Parathyroid adenoma (tissue), 2 donors: ENCODE measurements at regions not wholly inside any gene's neighbourhood (a gene's known extent, or its start where the extent isn't known, plus 50 kb on each side); places are given as distances from the start of the nearest gene placed in this dataset.
"Not testable (repeated sequence)": the region's sequence is repeated elsewhere in the genome, so short reads cannot be mapped to it uniquely, and the experiment has no call there.

Source experiments
- H2AFZ ChIP-seq: fragments of 300-600 bp; sonication (generic); one replicate; pipeline ENCODE4 v1.7.0; 2017; ENCODE audit warnings: antibody characterized with exemption, mild to moderate bottlenecking
- H3K27ac ChIP-seq: fragments of 300-600 bp; sonication (generic); one replicate; pipeline ENCODE4 v1.7.0; 2017
- H3K27me3 ChIP-seq: fragments of 300-600 bp; sonication (generic); one replicate; pipeline ENCODE4 v1.7.0; 2017; ENCODE audit warnings: low read length; ENCODE audit not compliant: control insufficient read depth, insufficient read depth
- H3K36me3 ChIP-seq: fragments of 300-600 bp; sonication (generic); one replicate; pipeline ENCODE4 v1.7.0; 2017; ENCODE audit warnings: low read length; ENCODE audit not compliant: control insufficient read depth, insufficient read depth
- H3K4me1 ChIP-seq: fragments of 300-600 bp; sonication (generic); one replicate; pipeline ENCODE4 v1.7.0; 2017; ENCODE audit warnings: control low read depth
- H3K4me2 ChIP-seq: fragments of 300-600 bp; sonication (generic); one replicate; pipeline ENCODE4 v1.7.0; 2017; ENCODE audit warnings: low read length
- H3K4me3 ChIP-seq: fragments of 300-600 bp; sonication (generic); one replicate; pipeline ENCODE4 v1.7.0; 2017; ENCODE audit warnings: low read depth, low read length
- H3K79me2 ChIP-seq: fragments of 300-600 bp; sonication (generic); one replicate; pipeline ENCODE4 v1.7.0; 2017; ENCODE audit warnings: control low read depth
- H3K9ac ChIP-seq: fragments of 300-600 bp; sonication (generic); one replicate; pipeline ENCODE4 v1.7.0; 2017; ENCODE audit warnings: mild to moderate bottlenecking
- H3K9me3 ChIP-seq: fragments of 300-600 bp; sonication (generic); one replicate; pipeline ENCODE4 v1.7.0; 2017; ENCODE audit warnings: low read length; ENCODE audit not compliant: control insufficient read depth
- CTCF ChIP-seq: fragments of 300-600 bp; sonication (generic); IDR thresholded peaks from one replicate; pipeline ENCODE4 v1.7.0; 2017; ENCODE audit warnings: antibody characterized with exemption, mild to moderate bottlenecking
- donor health status: primary hyperparathyroidism.

- H3K36me3 ChIP-seq: no peaks in the 10 kb centered on the region
- no peak overlapping the region for H3K9ac ChIP-seq
- H3K4me3 ChIP-seq: no peak overlapping the region
- no peak overlapping the region for H2AFZ ChIP-seq
- H3K79me2 ChIP-seq: no peaks in the 10 kb centered on the region
- H3K4me2 ChIP-seq: no peak overlapping the region
- no peak overlapping the region for H3K27ac ChIP-seq
- H3K27me3 ChIP-seq: no peaks in the 10 kb centered on the region
- H3K4me1 ChIP-seq: no peaks in the 10 kb centered on the region
- no peaks in the 10 kb centered on the region for H3K9me3 ChIP-seq
- TF ChIP-seq CTCF: no peak
Observed at GRCh38 chr9:36499174-36499890, 73.4 kb upstream of the MELK start.

GRCh38 chr9:36493564-36493963, 79.1 kb upstream of the MELK start:
- not testable (repeated sequence) for H3K4me1 ChIP-seq, H3K27me3 ChIP-seq, H3K9ac ChIP-seq, H3K4me3 ChIP-seq, H3K79me2 ChIP-seq, H3K27ac ChIP-seq, H3K4me2 ChIP-seq, H3K9me3 ChIP-seq, H3K36me3 ChIP-seq, H2AFZ ChIP-seq

GRCh38 chr9:36492865-36493264, 79.8 kb upstream of the MELK start:
- Histone ChIP-seq H3K9ac (no peak overlapping the region), H3K4me1 (peaks cover 3% of the 10 kb centered on the region), H3K9me3 (no peaks in the 10 kb centered on the region), H3K4me2 (no peak overlapping the region), H3K27ac (no peak overlapping the region), H2AFZ (no peak overlapping the region), H3K79me2 (no peaks in the 10 kb centered on the region), H3K27me3 (no peaks in the 10 kb centered on the region), H3K36me3 (no peaks in the 10 kb centered on the region), H3K4me3 (no peak overlapping the region)
- no peak for TF ChIP-seq CTCF

- H3K27ac ChIP-seq: no peak overlapping the region
- H3K36me3 ChIP-seq: no peaks in the 10 kb centered on the region
- TF ChIP-seq CTCF: no peak
- peaks cover 3% of the 10 kb centered on the region for H3K4me1 ChIP-seq
- H3K27me3 ChIP-seq: no peaks in the 10 kb centered on the region
- H2AFZ ChIP-seq: no peak overlapping the region
- no peak overlapping the region for H3K4me2 ChIP-seq
- H3K9me3 ChIP-seq: no peaks in the 10 kb centered on the region
- no peak overlapping the region for H3K4me3 ChIP-seq
- no peak overlapping the region for H3K9ac ChIP-seq
- H3K79me2 ChIP-seq: no peaks in the 10 kb centered on the region
Observed at GRCh38 chr9:36489453-36489852, 83.2 kb upstream of the MELK start.

GRCh38 chr9:36488389-36488756, 84.3 kb upstream of the MELK start:
- Histone ChIP-seq H3K4me3 (peak overlapping the region; percentile 58), H3K79me2 (no peaks in the 10 kb centered on the region), H3K9me3 (no peaks in the 10 kb centered on the region), H3K27me3 (no peaks in the 10 kb centered on the region), H3K4me1 (peaks cover 3% of the 10 kb centered on the region), H3K9ac (no peak overlapping the region), H3K4me2 (peak overlapping the region; percentile 62), H2AFZ (peak overlapping the region; percentile 91), H3K27ac (peak overlapping the region; percentile 91), H3K36me3 (no peaks in the 10 kb centered on the region)
- TF ChIP-seq CTCF: no peak
